ENCODE measurements at regions not wholly inside any gene's neighbourhood (a gene's known extent, or its start where the extent isn't known, plus 50 kb on each side); places are given as distances from the start of the nearest gene placed in this dataset.

DNA sequence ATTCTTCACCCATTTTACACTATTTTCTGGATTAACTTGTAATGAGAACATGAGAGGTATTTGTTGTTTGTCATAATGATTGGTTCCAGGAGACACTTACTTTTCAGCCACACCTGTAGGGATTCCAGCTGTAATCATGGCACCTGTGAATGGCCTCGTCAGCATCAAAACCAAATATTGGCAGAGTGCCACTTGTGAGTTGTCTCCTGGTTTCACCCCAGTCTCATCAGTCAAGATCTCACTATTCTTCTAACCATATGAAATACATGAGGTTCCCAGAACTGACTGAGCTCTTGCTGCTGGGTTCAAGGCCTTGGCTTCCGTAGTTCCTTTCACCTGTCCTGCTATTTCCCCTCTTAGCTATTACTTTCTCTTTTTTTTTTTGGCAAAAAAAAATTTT is 246.6 kb upstream of the ADGRL2 start:
- TF ChIP-seq FOXM1 (IDR thresholded peaks at IDR 0.05; ENCODE audit: borderline replicate concordance, low read depth), result no peak
- TF ChIP-seq CEBPB (IDR thresholded peaks at IDR 0.05), result no peak
- TF ChIP-seq, protein P1, sequence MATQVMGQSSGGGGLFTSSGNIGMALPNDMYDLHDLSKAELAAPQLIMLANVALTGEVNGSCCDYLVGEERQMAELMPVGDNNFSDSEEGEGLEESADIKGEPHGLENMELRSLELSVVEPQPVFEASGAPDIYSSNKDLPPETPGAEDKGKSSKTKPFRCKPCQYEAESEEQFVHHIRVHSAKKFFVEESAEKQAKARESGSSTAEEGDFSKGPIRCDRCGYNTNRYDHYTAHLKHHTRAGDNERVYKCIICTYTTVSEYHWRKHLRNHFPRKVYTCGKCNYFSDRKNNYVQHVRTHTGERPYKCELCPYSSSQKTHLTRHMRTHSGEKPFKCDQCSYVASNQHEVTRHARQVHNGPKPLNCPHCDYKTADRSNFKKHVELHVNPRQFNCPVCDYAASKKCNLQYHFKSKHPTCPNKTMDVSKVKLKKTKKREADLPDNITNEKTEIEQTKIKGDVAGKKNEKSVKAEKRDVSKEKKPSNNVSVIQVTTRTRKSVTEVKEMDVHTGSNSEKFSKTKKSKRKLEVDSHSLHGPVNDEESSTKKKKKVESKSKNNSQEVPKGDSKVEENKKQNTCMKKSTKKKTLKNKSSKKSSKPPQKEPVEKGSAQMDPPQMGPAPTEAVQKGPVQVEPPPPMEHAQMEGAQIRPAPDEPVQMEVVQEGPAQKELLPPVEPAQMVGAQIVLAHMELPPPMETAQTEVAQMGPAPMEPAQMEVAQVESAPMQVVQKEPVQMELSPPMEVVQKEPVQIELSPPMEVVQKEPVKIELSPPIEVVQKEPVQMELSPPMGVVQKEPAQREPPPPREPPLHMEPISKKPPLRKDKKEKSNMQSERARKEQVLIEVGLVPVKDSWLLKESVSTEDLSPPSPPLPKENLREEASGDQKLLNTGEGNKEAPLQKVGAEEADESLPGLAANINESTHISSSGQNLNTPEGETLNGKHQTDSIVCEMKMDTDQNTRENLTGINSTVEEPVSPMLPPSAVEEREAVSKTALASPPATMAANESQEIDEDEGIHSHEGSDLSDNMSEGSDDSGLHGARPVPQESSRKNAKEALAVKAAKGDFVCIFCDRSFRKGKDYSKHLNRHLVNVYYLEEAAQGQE (IDR thresholded peaks at IDR 0.05; ENCODE audit: low read depth), result no peak
- TF ChIP-seq TEAD4 (IDR thresholded peaks at IDR 0.05), result no peak
- TF ChIP-seq, protein P2, sequence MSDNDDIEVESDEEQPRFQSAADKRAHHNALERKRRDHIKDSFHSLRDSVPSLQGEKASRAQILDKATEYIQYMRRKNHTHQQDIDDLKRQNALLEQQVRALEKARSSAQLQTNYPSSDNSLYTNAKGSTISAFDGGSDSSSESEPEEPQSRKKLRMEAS (IDR thresholded peaks at IDR 0.05), result no peak
- TF ChIP-seq CREB1 (IDR thresholded peaks at IDR 0.05; ENCODE audit: low read depth), result no peak
- TF ChIP-seq EGR1 (IDR thresholded peaks at IDR 0.05), result no peak
- TF ChIP-seq YY1 (IDR thresholded peaks at IDR 0.05; ENCODE audit: low read depth), result no peak
- TF ChIP-seq TCF12 (IDR thresholded peaks at IDR 0.05; ENCODE audit: low read depth), result no peak
- no peak for TF ChIP-seq RAD21 (IDR thresholded peaks at IDR 0.05; ENCODE audit: low read depth)
- TF ChIP-seq, protein P3, sequence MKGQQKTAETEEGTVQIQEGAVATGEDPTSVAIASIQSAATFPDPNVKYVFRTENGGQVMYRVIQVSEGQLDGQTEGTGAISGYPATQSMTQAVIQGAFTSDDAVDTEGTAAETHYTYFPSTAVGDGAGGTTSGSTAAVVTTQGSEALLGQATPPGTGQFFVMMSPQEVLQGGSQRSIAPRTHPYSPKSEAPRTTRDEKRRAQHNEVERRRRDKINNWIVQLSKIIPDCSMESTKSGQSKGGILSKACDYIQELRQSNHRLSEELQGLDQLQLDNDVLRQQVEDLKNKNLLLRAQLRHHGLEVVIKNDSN (IDR thresholded peaks at IDR 0.05), result no peak
- no peak for TF ChIP-seq NFIC (IDR thresholded peaks at IDR 0.05)
- TF ChIP-seq ZBTB7A (IDR thresholded peaks at IDR 0.05; ENCODE audit: low read depth), result no peak
- TF ChIP-seq EP300 (IDR thresholded peaks at IDR 0.05; ENCODE audit: borderline replicate concordance), result no peak
- TF ChIP-seq TAF1 (IDR thresholded peaks at IDR 0.05; ENCODE audit: low read depth), result no peak

DNA sequence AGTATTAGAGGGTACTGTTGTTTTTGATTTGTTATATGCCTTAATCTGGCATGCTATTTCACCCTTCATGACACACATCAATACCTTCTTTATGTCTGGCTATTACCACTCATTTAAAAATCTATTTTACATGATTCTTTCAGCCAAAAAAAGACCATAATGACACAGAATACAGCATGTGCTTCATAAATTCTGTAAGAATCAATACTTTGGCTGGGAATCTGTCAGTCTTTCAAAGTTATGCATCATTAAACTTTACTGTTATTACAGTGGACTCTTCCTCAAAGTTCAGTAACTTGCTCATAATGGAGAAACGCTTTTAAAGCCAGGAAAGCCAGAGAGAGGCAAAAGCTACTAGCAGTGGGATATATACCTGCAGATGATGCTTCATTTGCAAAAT is 247.2 kb upstream of the ADGRL2 start:
- TF ChIP-seq EGR1 (IDR thresholded peaks at IDR 0.05) (no peak), ZBTB7A (IDR thresholded peaks at IDR 0.05; ENCODE audit: low read depth) (no peak), TAF1 (IDR thresholded peaks at IDR 0.05; ENCODE audit: low read depth) (no peak), EP300 (IDR thresholded peaks at IDR 0.05; ENCODE audit: borderline replicate concordance) (no peak)
- TF ChIP-seq, protein P3 (IDR thresholded peaks at IDR 0.05), result no peak

DNA sequence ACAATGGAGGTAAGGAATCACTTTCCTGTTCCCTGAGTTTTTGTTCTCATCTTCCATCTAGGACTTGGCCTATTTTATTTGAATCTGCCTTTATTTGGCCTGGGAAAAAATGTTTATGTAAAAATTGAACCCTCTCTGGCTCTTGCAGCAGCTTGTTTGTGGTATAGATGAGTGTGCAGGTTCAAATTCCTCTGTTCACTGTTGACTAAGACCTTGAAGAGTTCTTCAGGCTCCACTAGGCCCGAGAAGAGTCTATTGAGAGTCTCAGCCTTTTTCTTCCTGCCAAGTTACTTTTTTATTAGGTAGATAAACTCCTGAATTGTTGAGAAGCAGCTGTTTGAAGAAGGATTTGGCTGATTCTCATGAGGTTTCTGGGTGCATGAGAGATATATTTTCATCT is 248.8 kb upstream of the ADGRL2 start:
- no peak for TF ChIP-seq EGR1 (IDR thresholded peaks at IDR 0.05)
- TF ChIP-seq, protein P2 (IDR thresholded peaks at IDR 0.05), result 0 out of 2 replicates have a peak, but pooled peaks have one; percentile 23

DNA sequence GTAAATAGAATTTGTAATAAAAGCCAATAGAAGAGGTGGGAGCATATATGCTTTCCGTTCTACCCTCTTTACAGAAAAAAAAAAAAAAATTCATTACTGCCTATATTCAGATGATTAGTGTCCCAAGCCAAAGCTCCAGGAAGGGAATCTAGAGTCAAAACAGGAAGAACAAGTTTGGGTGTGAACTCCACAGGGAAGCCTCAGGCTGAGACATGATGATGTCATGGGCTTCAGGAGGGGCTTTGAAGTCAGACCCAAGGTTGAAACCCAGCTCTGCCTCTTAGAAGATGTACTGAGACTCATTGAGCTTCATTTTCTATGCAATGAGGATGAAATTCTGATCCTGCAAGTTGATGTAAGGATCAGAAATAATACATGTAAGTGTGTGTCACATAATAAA is 250.0 kb upstream of the ADGRL2 start:
- TF ChIP-seq, protein P1 (IDR thresholded peaks at IDR 0.05; ENCODE audit: low read depth), result no peak
- peak; percentile 11 for TF ChIP-seq RAD21 (IDR thresholded peaks at IDR 0.05; ENCODE audit: low read depth)
- TF ChIP-seq, protein P2 (IDR thresholded peaks at IDR 0.05), result peak; percentile 16; the same call in 1 of the 2 replicates
- no peak for TF ChIP-seq TAF1 (IDR thresholded peaks at IDR 0.05; ENCODE audit: low read depth)
- no peak; the same call in 1 of the 2 replicates for TF ChIP-seq FOXM1 (IDR thresholded peaks at IDR 0.05; ENCODE audit: borderline replicate concordance, low read depth)
- peak; percentile 43; the same call in 1 of the 2 replicates for TF ChIP-seq CREB1 (IDR thresholded peaks at IDR 0.05; ENCODE audit: low read depth)
- TF ChIP-seq CEBPB (IDR thresholded peaks at IDR 0.05), result no peak; the same call in 1 of the 2 replicates
- peak; percentile 34; the same call in 1 of the 2 replicates for TF ChIP-seq NFIC (IDR thresholded peaks at IDR 0.05)
- peak; percentile 62; the same call in 1 of the 2 replicates for TF ChIP-seq EP300 (IDR thresholded peaks at IDR 0.05; ENCODE audit: borderline replicate concordance)
- 0 out of 2 replicates have a peak, but pooled peaks have one; percentile 41 for TF ChIP-seq TCF12 (IDR thresholded peaks at IDR 0.05; ENCODE audit: low read depth)

DNA sequence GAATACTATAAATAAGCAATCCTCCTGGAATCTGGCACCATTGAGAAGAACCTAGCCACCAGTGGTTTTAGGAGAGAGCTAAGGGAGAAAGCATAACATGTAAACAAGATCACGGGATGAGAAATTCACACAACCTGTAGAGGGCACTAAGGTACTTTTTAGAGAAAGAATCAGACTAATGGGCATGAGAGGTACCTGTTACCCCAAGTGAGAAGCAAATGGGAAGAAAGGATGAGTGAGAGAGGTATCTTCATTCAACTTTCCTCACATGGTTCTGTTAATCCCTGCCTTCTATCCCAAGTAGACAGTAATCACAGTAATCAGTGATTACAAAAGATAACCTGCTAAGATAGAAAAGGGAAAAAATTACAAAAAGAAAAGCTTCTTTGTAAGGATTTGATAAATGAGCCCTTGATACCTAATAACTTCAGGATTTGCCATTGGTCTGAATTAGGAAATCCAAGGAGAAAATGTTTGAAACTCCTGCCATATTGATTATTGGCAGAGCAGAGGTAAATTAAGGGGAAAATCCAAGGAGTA is 251.1 kb upstream of the ADGRL2 start:
- no peak for TF ChIP-seq FOXM1 (IDR thresholded peaks at IDR 0.05; ENCODE audit: borderline replicate concordance, low read depth)
- TF ChIP-seq RAD21 (IDR thresholded peaks at IDR 0.05; ENCODE audit: low read depth), result peak; percentile 93

DNA sequence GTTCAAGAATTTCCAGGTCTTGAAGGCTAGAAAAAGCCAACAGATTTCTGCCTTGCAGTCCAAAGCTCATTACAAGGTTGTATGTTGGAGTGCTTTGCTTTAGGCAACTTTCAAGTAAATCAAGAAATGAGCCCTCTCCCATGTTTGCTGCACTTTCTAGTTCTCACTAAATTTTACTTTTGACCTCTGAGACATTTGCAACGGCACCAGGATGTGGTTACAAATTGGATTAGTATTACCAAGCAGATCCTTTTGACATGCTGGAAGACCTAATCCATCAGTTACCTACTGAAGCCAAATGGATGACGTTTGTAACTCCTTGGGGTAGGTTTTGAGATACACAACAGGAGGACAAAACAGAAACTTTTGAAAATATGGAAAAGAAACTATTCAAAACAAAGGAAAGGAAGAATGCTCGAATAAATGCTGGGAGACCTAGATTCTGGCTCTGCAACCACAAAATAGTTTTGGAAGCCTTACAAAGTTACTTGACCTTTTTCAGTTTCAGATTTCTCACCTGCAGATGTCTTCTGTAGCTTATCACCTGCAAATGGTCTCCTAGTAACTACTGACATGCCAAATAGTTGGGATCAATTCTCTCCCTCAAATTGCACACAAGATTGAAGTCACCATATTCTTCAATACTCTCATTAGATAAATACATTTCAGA is 251.7 kb upstream of the ADGRL2 start:
- TF ChIP-seq TAF1 (IDR thresholded peaks at IDR 0.05; ENCODE audit: low read depth), result no peak
- TF ChIP-seq NFIC (IDR thresholded peaks at IDR 0.05), result no peak
- TF ChIP-seq CREB1 (IDR thresholded peaks at IDR 0.05; ENCODE audit: low read depth), result no peak
- TF ChIP-seq EP300 (IDR thresholded peaks at IDR 0.05; ENCODE audit: borderline replicate concordance), result no peak
